GM13977 (cell line): ENCODE measurements at regions not wholly inside any gene's neighbourhood (a gene's known extent, or its start where the extent isn't known, plus 50 kb on each side); places are given as distances from the start of the nearest gene placed in this dataset.

Source experiments
- DNase-seq: peaks from one replicate; pipeline ENCODE4 v3.0.0; 2012; ENCODE audit warnings: low spot score
- in situ Hi-C: fragments of 300-500 bp; cut with MboI; formaldehyde crosslinking; loops from one replicate; pipeline ENCODE4 v1.12.0; 2022; ENCODE audit warnings: low sequenced_read_pairs, low pct_unique_long_range_greater_than_20kb, mixed read lengths, inconsistent platforms; ENCODE audit not compliant: unreplicated experiment
- TF ChIP-seq, protein P1 (sequence below): IDR thresholded peaks from 2 replicates; pipeline ENCODE4 v1.5.1; 2012; ENCODE audit warnings: mild to moderate bottlenecking, control low read depth; ENCODE audit not compliant: insufficient read depth; ENCODE audit errors: extremely low read depth, missing control alignments

DNA sequence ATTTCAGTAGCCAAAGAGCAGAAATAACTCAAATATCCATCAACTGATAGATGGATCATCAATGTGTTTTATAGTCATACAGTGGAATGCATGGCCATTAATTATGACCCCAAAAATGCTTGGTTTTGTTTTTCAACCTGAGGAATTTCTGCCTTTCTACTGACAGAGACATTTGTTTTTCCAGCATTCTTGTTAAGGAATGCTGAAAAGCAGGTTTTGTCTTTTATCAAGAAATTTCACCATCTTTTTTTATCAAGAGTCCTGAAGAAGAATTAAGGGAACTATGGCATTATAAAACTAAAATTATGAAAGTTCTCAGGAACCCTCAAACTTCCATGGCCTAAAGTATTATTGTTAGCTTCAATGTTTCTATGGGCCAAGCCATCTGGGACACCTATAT lies 153.4 kb upstream of the THSD7A start:
- in situ Hi-C loops, result no loop called here
- TF ChIP-seq, protein P1, sequence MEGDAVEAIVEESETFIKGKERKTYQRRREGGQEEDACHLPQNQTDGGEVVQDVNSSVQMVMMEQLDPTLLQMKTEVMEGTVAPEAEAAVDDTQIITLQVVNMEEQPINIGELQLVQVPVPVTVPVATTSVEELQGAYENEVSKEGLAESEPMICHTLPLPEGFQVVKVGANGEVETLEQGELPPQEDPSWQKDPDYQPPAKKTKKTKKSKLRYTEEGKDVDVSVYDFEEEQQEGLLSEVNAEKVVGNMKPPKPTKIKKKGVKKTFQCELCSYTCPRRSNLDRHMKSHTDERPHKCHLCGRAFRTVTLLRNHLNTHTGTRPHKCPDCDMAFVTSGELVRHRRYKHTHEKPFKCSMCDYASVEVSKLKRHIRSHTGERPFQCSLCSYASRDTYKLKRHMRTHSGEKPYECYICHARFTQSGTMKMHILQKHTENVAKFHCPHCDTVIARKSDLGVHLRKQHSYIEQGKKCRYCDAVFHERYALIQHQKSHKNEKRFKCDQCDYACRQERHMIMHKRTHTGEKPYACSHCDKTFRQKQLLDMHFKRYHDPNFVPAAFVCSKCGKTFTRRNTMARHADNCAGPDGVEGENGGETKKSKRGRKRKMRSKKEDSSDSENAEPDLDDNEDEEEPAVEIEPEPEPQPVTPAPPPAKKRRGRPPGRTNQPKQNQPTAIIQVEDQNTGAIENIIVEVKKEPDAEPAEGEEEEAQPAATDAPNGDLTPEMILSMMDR, result no peak
- DNase-seq, result no peak

GRCh38 chr7:11985971-11986370 lies 154.0 kb upstream of the THSD7A start:
- no peak for DNase-seq
- in situ Hi-C loops, result no loop called here
- TF ChIP-seq, protein P1, result no peak

GRCh38 chr7:11988186-11988585 lies 156.2 kb upstream of the THSD7A start:
- TF ChIP-seq, protein P1, result no peak
- in situ Hi-C loops, result no loop called here
- no peak for DNase-seq

DNA sequence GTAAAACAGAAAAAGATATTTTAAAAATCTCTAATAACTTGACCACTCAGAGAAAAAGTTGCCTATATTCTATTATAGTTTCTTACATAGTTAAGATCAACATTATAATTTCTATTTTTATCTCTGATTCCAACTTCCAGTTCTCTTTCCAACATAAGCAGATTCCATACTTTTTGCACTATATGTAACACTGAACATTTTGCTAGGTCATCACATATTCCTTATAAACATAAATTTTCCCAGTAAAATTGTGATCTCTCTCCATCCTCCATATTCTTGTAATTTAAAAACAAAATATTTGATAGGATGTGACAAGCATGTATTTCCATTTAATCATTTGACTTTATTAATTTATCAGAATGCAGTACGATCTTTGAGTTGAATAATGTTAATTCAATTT lies 170.4 kb upstream of the THSD7A start:
- DNase-seq, result no peak
- in situ Hi-C loops, result no loop called here
- TF ChIP-seq, protein P1, result no peak

GRCh38 chr7:12004581-12004980 lies 172.6 kb upstream of the THSD7A start:
- in situ Hi-C loops, result no loop called here
- DNase-seq, result no peak
- TF ChIP-seq, protein P1, result no peak

GRCh38 chr7:12007576-12007975 lies 175.6 kb upstream of the THSD7A start:
- DNase-seq, result no peak
- TF ChIP-seq, protein P1, result no peak
- in situ Hi-C loops, result no loop called here

DNA sequence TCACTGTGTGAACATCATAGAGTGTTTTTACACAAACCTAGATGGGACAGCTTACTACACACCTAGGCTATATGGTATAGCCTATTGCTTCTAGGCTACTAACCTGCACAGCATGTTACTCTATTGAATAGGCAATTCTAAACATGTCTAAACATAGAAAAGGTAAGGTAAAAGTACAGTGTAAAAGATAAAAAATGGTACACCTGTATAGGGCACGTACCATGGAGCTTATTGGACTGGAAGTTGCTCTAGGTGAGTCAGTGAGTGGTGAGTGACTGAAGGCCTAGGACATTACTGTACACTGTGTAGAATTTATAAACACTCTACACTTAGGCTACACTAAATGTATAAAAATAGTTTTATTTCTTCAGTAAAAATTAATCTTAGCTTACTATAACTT lies 182.0 kb upstream of the THSD7A start:
- in situ Hi-C loops, result no loop called here
- DNase-seq, result no peak
- TF ChIP-seq, protein P1, result no peak
